Stimulated activated CD4-positive, alpha-beta T cell treated with anti-CD3 and anti-CD28 coated beads, Interleukin-2, amount 100 ng/mL, for 24 hours (primary cell): ENCODE measurements at regions not wholly inside any gene's neighbourhood (a gene's known extent, or its start where the extent isn't known, plus 50 kb on each side); places are given as distances from the start of the nearest gene placed in this dataset.
A peak's percentile ranks its signal among the peaks of the same experiment; 100 is the strongest.

ENCODE experiments used
- DNase-seq, 2 donors: peaks; one replicate each; pipeline ENCODE4 v3.0.0-alpha.2; 2020

DNA sequence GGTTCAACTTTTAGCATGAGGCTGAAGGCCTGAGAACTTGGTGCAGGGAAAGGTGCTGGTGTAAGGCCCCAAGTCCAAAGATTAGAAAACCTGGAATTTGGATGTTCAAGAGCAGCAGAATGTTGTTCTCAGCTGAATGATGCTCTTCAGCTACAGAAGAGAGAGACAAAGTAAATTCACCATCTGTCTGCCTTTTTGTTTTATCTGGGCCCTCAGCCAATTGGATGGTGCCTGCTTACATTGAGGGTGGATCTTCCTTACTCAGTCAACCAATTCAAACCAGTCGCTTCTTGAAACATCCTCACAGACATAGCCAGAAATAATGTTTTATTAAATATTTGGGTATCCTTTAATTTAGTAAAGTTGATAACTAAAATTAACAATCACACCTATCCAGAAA is 748.2 kb upstream of the ADAMTS5 start:
- no peak for DNase-seq

DNA sequence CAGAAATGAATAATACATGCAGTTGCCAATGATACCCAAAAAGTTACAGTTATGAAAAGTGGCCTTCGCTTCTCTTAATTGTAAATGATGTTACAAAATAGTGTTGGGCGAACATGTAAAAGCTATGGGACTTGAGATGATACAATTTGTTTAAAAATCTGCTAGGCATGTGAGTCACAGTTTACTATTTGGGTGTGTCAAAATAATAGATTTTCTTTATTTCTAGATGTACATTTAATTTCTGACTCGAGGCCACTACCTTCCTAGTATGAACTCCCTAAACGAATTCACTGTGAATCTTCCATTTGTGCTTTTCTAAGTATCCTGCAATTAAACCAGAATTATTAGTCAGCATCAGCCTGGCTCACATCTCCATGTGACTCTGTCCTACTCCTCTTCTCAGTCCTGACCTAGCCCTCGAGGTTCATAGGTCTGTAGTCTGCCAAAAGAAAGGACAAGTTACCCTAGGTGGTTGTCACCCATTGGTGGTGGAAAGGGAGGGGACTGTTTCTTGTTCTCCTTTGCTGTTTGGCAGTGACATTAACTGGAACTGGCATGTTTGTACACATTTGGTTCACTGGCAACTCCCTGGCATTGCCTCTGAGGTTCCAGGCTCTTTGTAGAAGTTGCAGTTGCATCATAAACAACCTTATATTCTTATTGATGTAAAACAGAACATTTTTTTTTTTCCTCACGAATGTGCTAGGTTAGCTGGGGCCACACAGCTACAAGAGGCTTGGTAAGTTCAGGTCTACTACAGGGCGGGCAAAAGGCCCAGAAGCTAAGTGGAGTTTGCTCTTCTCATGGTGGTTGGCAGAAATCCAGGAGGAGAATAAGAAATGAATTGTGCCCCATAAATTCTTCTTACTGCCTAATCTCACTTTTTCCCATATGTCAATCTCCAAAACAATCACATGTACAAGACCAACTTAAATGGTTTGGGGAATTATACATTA is 746.5 kb upstream of the ADAMTS5 start:
- no peak for DNase-seq

DNA sequence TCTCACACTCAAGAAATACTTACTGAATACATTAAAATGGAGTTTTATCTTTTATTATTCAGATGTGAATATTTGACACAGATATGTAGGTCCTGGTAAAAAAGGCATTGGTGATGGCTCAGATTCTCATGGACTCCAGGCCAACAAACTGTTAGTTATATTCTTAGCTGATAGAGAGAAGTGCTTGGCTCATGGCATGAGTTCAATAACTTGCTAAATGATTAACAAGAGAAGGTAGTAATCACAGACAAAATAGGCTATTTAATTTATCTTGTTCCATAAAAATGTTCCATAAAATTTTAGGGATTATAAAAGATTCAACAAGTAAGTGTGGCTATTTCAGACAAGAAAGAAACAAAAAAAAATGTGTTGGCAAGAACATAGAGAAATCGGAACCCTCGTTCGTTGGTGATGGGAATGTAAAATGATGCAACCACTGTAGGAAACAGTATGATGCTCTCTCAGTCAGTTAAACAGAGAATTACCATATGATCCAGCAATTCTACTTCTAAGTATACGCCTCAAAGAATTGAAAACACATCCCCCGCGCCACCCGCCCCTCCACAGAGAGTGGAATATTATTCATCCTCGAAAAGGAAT is 737.8 kb upstream of the ADAMTS5 start:
- no peak for DNase-seq

DNA sequence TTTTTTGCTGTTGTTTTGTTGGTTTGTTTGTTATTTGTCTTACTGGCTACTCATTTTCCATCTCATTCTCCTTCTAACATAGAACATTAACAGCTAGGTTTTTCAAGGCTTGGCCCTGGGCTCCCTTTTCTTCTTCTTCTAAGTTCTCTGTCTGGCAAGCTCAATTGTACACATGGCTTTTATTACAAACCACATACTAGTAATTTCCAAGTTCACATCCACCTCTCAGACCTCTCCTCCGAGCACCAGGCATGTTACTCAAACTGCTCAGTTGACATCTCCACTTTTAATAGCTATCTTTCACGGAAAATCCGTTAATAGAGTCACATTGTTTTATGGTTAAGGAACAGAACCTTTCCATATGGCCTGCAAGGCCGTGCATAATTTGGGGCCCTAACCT is 736.9 kb upstream of the ADAMTS5 start:
- no peak for DNase-seq

DNA sequence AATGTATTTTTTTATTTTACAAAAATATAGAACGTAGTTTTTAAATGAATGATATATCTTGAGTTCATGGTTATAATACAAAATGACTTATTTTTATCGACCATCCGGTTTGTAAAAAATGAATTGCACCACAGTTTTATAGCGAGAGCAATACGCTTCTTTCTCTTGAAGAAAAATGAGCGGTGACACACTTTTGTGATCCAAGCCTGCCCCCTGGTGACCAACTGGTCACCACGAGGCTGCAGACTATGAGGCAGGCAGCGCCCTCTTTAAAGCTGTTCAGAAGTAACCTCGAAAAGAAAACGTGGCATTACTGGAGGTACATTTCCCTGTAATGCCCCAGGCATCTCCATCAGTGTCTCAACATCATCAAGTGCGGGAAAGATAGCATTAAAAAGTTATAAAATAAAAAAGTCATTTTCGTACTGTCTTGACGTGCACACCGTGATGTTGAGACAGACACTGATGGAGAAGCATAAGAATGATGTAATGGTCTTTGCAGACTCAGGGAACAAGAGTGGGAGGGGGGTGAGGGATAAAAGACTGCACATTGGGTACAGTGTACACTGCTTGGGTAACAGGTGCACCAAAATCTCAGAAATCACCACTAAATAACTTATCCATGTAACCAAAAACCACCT is 734.2 kb upstream of the ADAMTS5 start:
- DNase-seq = peak; percentile 58 to 72

DNA sequence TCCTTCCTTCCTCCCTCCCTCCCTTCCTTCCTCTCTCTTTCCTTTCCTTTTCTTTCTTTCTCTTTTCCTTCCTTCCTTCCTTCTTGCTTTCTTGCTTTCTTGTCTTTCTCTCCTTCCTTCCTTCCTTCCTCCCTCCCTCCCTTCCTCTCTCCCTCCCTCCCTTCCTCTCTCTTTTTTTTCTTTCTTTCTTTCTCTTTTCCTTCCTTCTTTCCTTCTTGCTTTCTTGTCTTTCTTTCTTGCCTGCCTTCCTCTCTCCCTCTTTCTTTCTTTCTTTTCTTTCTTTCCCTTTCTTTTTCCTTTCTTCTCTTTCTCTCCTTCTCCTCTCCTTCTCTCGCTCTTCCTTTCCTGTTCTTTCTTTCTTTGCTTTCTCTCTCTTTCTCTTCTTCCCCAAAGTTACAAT is 728.4 kb upstream of the ADAMTS5 start:
- no peak for DNase-seq

DNA sequence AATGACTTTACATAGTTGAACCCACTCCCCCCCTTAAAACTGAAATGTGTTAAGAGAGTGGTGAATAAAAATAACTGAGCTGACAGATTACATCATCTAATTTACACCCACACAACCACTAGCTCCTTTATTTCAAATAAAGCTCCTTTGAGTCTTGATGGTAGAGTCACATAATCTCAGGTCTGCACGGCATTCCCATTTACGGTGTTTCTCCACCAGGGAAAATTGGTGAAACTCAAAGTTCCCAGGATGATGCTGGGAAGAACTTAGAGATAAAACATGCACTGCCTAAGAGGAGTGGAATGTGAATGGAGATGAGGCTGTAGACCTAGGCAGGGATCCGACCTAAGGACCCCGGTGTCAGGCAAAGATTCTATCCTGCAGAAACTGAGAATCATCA is 727.8 kb upstream of the ADAMTS5 start:
- no peak for DNase-seq

DNA sequence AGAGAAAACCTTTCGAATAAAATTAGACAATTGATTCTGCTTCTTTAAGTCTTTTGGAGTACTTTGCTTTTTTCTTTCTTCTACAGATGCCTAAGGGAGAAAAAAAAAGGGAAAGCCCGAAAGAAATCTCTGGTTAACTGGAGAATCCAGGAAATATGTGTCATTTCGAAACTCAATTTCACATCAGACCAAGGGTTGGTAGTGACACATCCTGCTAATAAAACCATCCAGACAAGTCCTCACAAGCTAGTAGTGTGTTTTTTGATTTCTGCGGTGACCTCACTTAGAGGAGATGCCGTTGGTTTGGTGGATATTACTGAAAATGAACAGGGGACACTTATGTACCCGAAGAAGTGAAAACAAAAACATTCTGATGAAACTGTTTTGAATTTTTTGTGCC is 726.5 kb upstream of the ADAMTS5 start:
- DNase-seq = no peak

DNA sequence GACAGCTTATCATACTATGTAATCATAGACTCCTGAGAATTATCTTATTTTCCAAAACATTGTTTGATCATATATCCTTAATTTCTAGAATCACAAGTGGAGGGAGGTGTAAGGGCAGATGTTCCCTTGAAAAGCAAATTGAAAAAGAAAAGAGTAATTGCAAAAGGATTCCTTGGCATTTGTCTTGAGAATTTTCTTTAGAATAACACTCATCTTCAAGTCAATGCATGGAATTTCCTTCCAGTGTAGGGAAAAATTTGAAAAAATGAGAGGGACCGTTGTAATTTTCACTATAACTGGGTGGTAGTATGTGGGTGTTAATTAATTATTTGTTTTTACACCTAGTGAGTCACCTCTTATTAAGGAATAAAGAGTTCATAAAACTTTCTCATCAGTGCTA is 724.6 kb upstream of the ADAMTS5 start:
- DNase-seq = no peak

DNA sequence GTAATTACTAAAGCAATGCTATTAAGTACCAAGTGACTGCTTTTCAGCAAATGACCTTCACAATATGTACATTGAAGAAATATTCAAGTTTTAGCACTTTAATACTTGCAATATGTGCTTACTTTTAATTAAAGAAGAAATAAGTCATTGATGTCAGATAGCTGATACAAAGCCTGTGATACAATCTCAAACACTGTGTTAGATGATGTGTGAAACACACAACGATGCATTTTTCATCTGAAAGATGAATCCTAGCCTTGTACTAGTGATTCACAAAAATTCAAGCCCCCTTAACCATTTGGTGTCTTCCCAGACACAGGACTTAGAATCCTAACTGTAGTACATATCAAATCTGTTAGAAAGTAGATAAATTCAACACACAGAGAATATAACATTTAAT is 724.1 kb upstream of the ADAMTS5 start:
- no peak for DNase-seq

DNA sequence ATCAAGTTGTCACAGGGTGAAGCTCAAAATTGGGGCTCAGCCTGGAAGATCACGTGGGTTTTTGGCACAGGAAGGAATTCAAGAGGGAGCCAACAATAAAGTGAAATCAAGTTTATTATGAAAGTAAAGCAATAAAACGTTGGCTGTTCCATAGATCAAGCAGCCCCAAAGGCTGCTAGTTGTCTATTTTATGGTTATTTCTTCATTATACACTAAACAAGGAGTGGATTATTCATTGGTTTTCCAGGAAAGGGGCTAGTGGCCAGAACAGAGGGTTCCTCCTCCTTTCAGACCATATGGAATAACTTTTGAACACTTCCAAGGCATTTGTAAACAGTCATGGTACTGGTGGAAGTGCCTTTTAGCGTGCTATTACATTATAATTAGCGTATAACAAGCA is 723.5 kb upstream of the ADAMTS5 start:
- no peak for DNase-seq

DNA sequence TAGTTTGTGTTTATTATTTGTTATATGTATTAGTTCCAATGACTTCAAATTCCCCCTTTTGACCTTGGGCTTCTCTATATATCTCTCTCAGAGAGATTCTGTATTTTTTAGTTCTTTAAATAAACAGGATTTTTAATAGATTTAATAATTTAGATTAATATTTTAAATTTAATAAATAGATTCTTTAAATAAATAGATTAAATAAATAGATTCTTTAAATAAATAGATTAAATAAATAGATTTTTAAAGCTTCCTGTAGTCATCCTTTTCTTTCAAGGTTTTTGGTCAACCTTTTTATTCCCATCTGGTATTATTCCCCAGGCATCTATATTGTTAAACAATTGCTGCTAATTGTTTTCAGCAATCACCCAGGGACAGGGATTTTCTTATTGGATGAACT is 721.9 kb upstream of the ADAMTS5 start:
- no peak for DNase-seq

DNA sequence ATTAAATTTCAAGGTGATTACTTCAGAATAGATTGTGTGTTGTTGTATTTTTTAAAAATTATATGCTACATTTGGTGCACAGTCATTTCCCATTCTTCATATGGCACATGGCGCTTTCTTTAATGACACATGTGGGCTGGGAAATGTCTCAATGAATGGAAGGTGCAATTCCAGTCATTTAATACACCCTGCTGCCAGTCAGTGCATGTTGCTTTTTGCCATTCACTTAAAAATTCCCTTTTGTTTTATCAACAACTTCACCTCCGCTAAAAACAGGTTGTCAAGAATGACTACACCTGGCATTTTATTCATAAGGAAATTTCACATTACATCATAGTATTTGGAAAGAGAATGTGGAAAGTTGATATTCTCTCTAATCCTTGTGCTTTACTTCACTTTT is 716.4 kb upstream of the ADAMTS5 start:
- DNase-seq = no peak

DNA sequence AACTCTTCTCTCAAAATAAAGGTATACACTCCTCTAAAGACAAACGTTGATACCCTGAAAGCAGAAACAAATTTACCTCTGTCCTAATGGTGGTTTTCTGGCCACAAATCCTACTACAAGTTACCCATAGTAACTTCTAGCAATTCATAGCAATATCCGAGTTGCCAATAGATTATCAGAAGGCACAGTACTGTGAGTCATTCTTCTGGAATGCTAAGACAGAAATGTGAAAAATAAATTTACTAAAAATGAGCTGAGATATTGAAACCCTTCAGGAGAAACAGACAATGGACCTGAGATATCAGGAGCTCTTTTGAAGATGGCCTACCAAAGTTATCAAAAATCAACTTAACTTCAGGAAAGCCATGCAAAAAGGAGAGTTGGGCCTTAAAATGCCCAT is 715.0 kb upstream of the ADAMTS5 start:
- DNase-seq = no peak

DNA sequence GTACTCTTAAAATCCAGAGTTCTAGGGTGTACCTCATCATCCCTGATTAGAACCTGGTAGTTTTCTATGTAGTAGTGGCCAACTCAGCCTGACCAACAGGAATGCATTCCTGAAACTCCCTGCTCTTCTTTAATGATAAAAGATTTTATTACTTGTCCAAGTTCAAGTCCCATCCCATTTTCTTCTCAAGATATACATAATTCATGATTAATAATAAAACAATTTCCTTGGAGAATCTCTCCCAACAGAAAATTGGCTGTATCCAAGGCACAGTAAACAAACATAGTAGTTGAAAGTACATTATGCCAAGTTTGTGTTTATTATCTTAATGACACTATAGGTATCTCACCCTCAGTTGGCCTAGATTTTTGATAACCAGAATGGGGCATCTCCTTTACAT is 714.1 kb upstream of the ADAMTS5 start:
- DNase-seq = no peak

DNA sequence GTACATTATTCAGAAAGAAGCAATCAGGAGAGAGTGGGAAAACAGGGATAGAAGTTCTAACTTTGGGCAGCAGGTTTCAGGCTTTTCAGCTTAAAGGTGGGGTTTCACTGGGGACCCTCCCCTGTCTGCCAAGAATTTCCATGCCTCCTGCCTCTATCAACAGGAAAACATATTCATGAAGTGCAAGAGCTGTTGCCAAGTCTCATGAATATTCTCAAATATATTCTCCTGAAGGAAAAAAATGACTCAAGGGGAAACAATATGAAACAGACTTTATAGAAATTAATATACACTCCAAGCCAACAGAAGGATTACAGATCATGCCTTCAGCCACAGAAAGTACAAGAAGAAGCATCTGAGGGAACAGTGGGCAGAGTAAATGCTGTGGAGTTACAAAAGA is 713.3 kb upstream of the ADAMTS5 start:
- DNase-seq = no peak

DNA sequence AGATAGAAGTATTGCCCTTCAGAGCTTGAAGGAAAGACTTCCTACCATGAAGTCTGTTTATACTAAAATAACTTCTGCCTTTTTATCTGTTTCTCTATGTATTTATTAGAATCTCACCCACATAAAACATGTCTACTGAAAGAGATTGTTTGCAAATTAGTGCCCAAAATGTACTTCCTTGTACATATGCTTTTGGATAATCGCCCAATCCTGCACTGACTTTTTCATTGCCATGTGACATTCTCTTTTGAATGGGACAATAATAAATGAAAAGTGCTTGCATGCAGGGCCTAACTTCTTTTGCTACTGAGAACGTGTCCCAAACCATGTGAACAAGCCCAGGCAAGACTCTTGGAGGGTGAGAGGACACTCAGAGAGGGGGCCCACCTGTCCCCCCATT is 711.6 kb upstream of the ADAMTS5 start:
- DNase-seq = no peak

DNA sequence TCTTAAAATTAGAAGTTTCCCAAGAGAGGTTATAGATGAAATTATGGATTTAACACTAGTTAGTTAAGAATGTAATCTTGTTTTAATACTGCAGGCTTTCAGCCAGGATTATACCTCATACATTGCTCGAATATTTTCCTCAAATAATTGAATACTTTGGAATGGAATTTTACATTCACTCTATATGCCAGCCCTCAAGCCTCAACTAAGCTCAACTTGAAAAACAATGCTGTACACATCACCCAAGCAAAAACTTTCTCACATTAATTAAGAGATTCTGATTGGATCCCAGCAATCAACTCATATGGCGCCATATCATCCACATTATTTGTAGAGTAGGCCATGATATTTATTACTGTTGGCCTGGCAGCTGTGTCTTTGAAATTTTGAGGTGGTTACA is 710.7 kb upstream of the ADAMTS5 start:
- DNase-seq = no peak

DNA sequence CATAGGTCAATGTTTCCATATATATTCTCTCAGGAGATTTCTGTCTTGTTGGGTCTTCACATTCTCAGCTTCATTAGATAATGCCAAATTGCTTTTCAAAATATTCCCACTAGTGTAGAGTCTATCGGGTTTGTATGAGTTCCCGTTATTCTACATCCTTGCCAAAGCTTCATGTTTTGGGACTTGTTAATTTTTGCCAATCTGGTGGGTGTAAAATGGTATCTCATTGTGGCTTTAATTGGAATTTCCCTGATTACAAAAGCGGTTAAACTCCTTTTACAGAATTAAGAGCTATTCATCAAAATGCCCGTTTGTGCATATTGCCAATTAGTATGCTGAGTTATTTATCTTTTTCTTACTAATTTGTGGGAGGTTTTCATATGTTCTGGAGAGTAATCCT is 708.4 kb upstream of the ADAMTS5 start:
- no peak for DNase-seq

DNA sequence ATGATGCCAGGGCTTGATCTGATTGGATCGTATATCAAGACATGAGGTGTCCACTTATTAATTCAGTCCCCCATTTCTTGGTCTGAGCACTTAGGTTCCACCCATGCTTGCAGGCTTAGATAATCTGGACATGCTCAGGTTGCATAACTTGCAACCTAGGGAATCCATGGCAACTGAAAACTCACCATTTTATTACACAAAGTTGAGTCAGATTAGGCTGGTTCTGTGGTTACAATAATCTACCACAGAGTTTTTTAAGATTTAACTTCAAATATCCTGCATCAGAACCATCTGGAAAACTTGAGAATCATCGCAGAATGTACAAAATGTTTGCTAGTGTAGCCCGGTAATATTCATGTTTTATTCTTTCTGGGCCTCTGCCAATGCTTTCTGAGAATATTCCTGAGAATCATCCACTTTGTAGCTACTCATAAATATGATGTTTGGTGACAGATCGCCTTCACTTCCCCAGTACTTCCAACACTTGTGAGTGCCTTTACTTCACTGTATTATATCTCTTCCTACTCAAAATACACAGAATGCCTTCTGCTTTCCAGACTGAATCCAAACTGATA is 707.2 kb upstream of the ADAMTS5 start:
- no peak for DNase-seq

DNA sequence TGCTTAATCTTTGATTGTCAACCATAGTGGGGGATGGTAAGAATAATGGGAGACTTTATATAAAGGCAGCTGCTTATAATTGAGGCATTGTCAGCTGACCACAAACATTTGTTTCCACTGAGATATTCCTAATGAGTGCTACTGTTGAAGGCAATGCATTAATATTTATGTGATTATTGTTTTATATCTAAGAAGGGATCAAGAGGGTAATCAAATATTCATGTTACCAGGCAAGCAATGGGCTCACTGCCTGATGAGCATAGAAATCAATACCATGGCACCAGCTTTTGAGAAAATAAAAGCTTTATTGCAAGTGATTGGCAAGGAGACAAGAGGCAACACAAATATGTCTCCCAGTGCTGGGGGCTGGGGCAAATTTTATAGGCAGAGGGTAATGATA is 706.7 kb upstream of the ADAMTS5 start:
- DNase-seq = no peak

DNA sequence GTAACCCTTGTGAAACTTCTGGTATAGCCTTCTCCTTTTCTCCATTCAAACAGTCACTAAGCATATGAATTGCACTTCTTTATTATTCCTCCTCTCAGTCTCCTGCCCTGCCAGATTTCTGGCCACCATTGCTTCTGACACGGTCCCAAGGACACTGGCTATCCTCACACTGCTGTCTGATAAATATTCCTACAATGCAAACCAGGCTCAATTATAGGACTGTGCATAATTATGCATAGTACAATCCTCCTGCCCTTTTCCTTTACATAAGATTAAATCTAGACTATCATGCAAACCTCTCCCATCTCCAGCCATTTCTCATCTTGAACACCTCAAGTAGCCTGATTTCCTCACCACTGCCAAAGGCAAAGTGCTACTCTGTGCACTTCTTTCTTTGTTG is 704.3 kb upstream of the ADAMTS5 start:
- DNase-seq = no peak

DNA sequence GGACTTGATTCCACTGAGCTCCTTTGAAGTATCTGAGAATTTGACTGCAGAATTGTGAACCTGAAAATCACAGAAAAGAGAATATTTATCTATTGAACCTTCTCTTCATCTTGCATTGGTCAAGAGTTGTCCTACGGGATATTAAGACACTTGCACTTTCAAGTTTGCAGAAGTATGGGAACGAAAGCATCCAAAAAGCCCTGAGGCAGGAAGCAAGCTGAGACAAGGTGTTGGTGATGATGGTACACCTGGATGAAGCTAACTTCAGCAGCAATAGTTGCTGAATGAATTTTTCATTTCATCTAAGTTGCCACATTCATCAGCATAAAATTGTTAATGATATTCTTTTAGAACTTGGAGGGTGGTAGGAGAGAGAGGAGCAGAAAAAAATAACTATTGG is 686.6 kb upstream of the ADAMTS5 start:
- no peak for DNase-seq

DNA sequence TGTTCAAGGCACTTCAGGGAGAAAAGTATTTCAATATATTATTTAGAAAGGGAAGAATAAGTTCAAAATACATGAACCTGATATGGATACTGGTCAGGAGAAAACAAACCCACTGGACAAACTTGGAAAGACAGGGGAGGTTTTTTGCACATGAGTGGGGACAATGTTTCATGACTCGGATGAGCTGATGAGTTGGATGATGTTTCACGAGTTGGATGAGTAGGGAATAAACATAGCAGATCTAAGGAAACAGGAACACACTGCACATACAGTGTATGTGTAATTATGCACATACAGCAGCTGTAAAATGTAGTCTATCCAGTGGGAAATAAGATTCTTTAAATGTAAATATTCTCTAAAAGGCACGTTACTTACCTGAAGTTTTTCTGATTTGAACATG is 682.9 kb upstream of the ADAMTS5 start:
- no peak for DNase-seq
